ENCODE measurements at regions not wholly inside any gene's neighbourhood (a gene's known extent, or its start where the extent isn't known, plus 50 kb on each side); places are given as distances from the start of the nearest gene placed in this dataset.

- DNase-seq (ENCODE audit: low read depth in 2 of 2), result no peak
Observed at GRCh38 chr10:107277591-107277990, 113.1 kb upstream of the SORCS1 start.

- no peak for DNase-seq (ENCODE audit: low read depth in 2 of 2)
Observed at GRCh38 chr10:107275806-107276205, 111.3 kb upstream of the SORCS1 start.

- no peak for DNase-seq (ENCODE audit: low read depth in 2 of 2)
Observed at GRCh38 chr10:107269626-107270025, 105.1 kb upstream of the SORCS1 start.

GRCh38 chr10:107264742-107265141, 100.2 kb upstream of the SORCS1 start:
- no peak for DNase-seq (ENCODE audit: low read depth in 2 of 2)

GRCh38 chr10:107244122-107244521, 79.6 kb upstream of the SORCS1 start:
- DNase-seq (ENCODE audit: low read depth in 2 of 2), result no peak

GRCh38 chr10:107238275-107238674, 73.8 kb upstream of the SORCS1 start:
- no peak for DNase-seq (ENCODE audit: low read depth in 2 of 2)

- DNase-seq (ENCODE audit: low read depth in 2 of 2), result no peak
Observed at GRCh38 chr10:107232013-107232412, 67.5 kb upstream of the SORCS1 start.

GRCh38 chr10:107230887-107231286, 66.4 kb upstream of the SORCS1 start:
- no peak for DNase-seq (ENCODE audit: low read depth in 2 of 2)

- DNase-seq (ENCODE audit: low read depth in 2 of 2), result no peak
Observed at GRCh38 chr10:107215681-107216080, 51.2 kb upstream of the SORCS1 start.
